SK-N-SH treated with all-trans-retinoic acid at 6 μM for 48 hours (cell line): ENCODE measurements at regions not wholly inside any gene's neighbourhood (a gene's known extent, or its start where the extent isn't known, plus 50 kb on each side); places are given as distances from the start of the nearest gene placed in this dataset.

ENCODE experiments used
- BACH2 ChIP-seq: fragments of 250-450 bp; sonication (Bioruptor Pico); IDR thresholded peaks from 2 replicates; pipeline ENCODE4 v1.9.0; 2021; ENCODE audit warnings: mild to moderate bottlenecking, borderline replicate concordance
- ISL1 ChIP-seq: fragments of 250-450 bp; sonication (Bioruptor Pico); IDR thresholded peaks from 2 replicates; pipeline ENCODE4 v2.1.2; 2022; ENCODE audit warnings: mild to moderate bottlenecking, moderate library complexity
- RARB ChIP-seq: fragments of 250-450 bp; sonication (Bioruptor Pico); IDR thresholded peaks from 2 replicates; pipeline ENCODE4 v1.8.0; 2021; ENCODE audit warnings: mild to moderate bottlenecking, moderate library complexity
- SNAI2 ChIP-seq: fragments of 250-450 bp; sonication (Bioruptor Pico); IDR thresholded peaks from 2 replicates; pipeline ENCODE4 v1.5.0; 2020; ENCODE audit warnings: mild to moderate bottlenecking, moderate library complexity
- ZFP3 ChIP-seq: fragments of 250-450 bp; sonication (Bioruptor Pico); IDR thresholded peaks from 2 replicates; pipeline ENCODE4 v1.5.0; 2020; ENCODE audit warnings: mild to moderate bottlenecking, moderate library complexity
- ZFP30 ChIP-seq: fragments of 450-650 bp; formaldehyde crosslinking; IDR thresholded peaks from 2 replicates; pipeline ENCODE4 v1.5.0; 2022; ENCODE audit warnings: mild to moderate bottlenecking, moderate library complexity
- ZNF8 ChIP-seq: fragments of 450-650 bp; formaldehyde crosslinking; IDR thresholded peaks from 2 replicates; pipeline ENCODE4 v1.5.0; 2020; ENCODE audit warnings: mild to moderate bottlenecking, moderate library complexity
- TF ChIP-seq, protein P1 (sequence below): fragments of 250-450 bp; sonication (Bioruptor Pico); IDR thresholded peaks from 2 replicates; pipeline ENCODE4 v1.5.1; 2021; ENCODE audit warnings: mild to moderate bottlenecking, moderate library complexity
- TF ChIP-seq, protein P2 (sequence below): fragments of 250-450 bp; sonication (Bioruptor Pico); IDR thresholded peaks from 2 replicates; pipeline ENCODE4 v1.8.0; 2020; ENCODE audit warnings: mild to moderate bottlenecking, moderate library complexity, borderline replicate concordance
- TF ChIP-seq, protein P3 (sequence below): fragments of 250-450 bp; sonication (Bioruptor Pico); IDR thresholded peaks from 2 replicates; pipeline ENCODE4 v1.5.1; 2020; ENCODE audit warnings: low read depth, mild to moderate bottlenecking, moderate library complexity
- TF ChIP-seq, protein P4 (sequence below): fragments of 250-450 bp; sonication (Bioruptor Pico); IDR thresholded peaks from 2 replicates; pipeline ENCODE4 v1.8.0; 2021; ENCODE audit warnings: low read depth, mild to moderate bottlenecking, moderate library complexity, borderline replicate concordance
- TF ChIP-seq, protein P5 (sequence below): fragments of 250-450 bp; sonication (Bioruptor Pico); IDR thresholded peaks from 2 replicates; pipeline ENCODE4 v1.5.0; 2020; ENCODE audit warnings: mild to moderate bottlenecking, moderate library complexity

DNA sequence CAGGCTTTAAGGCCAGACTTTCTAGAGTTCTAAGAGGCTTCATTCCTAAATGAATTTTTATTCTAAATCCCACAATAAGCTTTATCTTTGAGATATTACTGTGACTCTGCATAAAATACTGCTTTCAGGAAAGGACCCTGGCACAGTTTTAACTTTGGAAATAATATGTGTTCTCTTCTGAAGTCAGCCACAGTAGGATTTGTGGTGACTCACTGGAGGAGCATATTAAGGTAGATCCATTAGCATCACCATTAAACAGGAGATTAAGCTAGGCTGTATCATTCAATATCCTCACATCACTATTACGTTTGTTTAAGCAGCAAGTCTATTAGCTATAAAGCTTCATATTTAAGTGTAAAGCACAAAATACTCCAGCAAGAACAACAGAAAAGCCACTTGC is 186.1 kb upstream of the IZUMO3 start:
- TF ChIP-seq ZFP3 (CRISPR knock-in tag) (no peak), ZFP30 (CRISPR knock-in tag) (no peak), SNAI2 (CRISPR knock-in tag) (no peak), BACH2 (no peak), RARB (CRISPR knock-in tag) (no peak), ISL1 (0 out of 2 replicates have a peak, but pooled peaks have one; percentile 16), ZNF8 (CRISPR knock-in tag) (no peak)
- TF ChIP-seq, protein P1, sequence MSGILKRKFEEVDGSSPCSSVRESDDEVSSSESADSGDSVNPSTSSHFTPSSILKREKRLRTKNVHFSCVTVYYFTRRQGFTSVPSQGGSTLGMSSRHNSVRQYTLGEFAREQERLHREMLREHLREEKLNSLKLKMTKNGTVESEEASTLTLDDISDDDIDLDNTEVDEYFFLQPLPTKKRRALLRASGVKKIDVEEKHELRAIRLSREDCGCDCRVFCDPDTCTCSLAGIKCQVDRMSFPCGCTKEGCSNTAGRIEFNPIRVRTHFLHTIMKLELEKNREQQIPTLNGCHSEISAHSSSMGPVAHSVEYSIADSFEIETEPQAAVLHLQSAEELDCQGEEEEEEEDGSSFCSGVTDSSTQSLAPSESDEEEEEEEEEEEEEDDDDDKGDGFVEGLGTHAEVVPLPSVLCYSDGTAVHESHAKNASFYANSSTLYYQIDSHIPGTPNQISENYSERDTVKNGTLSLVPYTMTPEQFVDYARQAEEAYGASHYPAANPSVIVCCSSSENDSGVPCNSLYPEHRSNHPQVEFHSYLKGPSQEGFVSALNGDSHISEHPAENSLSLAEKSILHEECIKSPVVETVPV (CRISPR knock-in tag) = no peak
- TF ChIP-seq, protein P2, sequence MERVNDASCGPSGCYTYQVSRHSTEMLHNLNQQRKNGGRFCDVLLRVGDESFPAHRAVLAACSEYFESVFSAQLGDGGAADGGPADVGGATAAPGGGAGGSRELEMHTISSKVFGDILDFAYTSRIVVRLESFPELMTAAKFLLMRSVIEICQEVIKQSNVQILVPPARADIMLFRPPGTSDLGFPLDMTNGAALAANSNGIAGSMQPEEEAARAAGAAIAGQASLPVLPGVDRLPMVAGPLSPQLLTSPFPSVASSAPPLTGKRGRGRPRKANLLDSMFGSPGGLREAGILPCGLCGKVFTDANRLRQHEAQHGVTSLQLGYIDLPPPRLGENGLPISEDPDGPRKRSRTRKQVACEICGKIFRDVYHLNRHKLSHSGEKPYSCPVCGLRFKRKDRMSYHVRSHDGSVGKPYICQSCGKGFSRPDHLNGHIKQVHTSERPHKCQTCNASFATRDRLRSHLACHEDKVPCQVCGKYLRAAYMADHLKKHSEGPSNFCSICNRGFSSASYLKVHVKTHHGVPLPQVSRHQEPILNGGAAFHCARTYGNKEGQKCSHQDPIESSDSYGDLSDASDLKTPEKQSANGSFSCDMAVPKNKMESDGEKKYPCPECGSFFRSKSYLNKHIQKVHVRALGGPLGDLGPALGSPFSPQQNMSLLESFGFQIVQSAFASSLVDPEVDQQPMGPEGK (CRISPR knock-in tag) = no peak
- TF ChIP-seq, protein P3, sequence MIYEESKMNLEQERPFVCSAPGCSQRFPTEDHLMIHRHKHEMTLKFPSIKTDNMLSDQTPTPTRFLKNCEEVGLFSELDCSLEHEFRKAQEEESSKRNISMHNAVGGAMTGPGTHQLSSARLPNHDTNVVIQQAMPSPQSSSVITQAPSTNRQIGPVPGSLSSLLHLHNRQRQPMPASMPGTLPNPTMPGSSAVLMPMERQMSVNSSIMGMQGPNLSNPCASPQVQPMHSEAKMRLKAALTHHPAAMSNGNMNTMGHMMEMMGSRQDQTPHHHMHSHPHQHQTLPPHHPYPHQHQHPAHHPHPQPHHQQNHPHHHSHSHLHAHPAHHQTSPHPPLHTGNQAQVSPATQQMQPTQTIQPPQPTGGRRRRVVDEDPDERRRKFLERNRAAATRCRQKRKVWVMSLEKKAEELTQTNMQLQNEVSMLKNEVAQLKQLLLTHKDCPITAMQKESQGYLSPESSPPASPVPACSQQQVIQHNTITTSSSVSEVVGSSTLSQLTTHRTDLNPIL (CRISPR knock-in tag) = no peak
- TF ChIP-seq, protein P4, sequence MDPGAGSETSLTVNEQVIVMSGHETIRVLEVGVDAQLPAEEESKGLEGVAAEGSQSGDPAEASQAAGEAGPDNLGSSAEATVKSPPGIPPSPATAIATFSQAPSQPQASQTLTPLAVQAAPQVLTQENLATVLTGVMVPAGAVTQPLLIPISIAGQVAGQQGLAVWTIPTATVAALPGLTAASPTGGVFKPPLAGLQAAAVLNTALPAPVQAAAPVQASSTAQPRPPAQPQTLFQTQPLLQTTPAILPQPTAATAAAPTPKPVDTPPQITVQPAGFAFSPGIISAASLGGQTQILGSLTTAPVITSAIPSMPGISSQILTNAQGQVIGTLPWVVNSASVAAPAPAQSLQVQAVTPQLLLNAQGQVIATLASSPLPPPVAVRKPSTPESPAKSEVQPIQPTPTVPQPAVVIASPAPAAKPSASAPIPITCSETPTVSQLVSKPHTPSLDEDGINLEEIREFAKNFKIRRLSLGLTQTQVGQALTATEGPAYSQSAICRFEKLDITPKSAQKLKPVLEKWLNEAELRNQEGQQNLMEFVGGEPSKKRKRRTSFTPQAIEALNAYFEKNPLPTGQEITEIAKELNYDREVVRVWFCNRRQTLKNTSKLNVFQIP = no peak
- TF ChIP-seq, protein P5, sequence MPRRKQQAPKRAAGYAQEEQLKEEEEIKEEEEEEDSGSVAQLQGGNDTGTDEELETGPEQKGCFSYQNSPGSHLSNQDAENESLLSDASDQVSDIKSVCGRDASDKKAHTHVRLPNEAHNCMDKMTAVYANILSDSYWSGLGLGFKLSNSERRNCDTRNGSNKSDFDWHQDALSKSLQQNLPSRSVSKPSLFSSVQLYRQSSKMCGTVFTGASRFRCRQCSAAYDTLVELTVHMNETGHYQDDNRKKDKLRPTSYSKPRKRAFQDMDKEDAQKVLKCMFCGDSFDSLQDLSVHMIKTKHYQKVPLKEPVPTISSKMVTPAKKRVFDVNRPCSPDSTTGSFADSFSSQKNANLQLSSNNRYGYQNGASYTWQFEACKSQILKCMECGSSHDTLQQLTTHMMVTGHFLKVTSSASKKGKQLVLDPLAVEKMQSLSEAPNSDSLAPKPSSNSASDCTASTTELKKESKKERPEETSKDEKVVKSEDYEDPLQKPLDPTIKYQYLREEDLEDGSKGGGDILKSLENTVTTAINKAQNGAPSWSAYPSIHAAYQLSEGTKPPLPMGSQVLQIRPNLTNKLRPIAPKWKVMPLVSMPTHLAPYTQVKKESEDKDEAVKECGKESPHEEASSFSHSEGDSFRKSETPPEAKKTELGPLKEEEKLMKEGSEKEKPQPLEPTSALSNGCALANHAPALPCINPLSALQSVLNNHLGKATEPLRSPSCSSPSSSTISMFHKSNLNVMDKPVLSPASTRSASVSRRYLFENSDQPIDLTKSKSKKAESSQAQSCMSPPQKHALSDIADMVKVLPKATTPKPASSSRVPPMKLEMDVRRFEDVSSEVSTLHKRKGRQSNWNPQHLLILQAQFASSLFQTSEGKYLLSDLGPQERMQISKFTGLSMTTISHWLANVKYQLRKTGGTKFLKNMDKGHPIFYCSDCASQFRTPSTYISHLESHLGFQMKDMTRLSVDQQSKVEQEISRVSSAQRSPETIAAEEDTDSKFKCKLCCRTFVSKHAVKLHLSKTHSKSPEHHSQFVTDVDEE = no peak
